H1 (cell line): ENCODE measurements at regions not wholly inside any gene's neighbourhood (a gene's known extent, or its start where the extent isn't known, plus 50 kb on each side); places are given as distances from the start of the nearest gene placed in this dataset.

Source experiments
- BRCA1 ChIP-seq: IDR thresholded peaks from 2 replicates; pipeline ENCODE4 v1.6.1; 2012; ENCODE audit warnings: low read depth, low read length, improper control_type of control experiment
- GABPA ChIP-seq: IDR thresholded peaks from 2 replicates; pipeline ENCODE4 v1.6.1; 2011; ENCODE audit warnings: mild to moderate bottlenecking, low read length, moderate library complexity, borderline replicate concordance; ENCODE audit not compliant: insufficient read depth
- MAFK ChIP-seq: IDR thresholded peaks from 2 replicates; pipeline ENCODE4 v1.6.1; 2012; ENCODE audit warnings: low read depth, mild to moderate bottlenecking, improper control_type of control experiment, low read length
- NANOG ChIP-seq: IDR thresholded peaks from 2 replicates; pipeline ENCODE4 v1.6.1; 2011; ENCODE audit warnings: low read length, low read depth, mild to moderate bottlenecking, inconsistent platforms; ENCODE audit not compliant: insufficient read depth, poor library complexity, severe bottlenecking
- SIN3A ChIP-seq, 2 experiments: IDR thresholded peaks in 1 of 2; conservative IDR thresholded peaks in 1 of 2; 2 replicates each; pipeline ENCODE4 v1.6.1; 2011 to 2012; ENCODE audit warnings: low read length in 2 of 2, improper control_type of control experiment in 1 of 2, low read depth in 1 of 2, mild to moderate bottlenecking in 1 of 2
- SP1 ChIP-seq: IDR thresholded peaks from 2 replicates; pipeline ENCODE4 v1.6.1; 2011; ENCODE audit warnings: low read depth, low read length
- TAF7 ChIP-seq: optimal IDR thresholded peaks from 2 replicates; pipeline ENCODE3; 2011; ENCODE audit warnings: low read depth, mild to moderate bottlenecking, inconsistent platforms, low read length, moderate library complexity, borderline replicate concordance
- TF ChIP-seq, protein P1 (sequence below): fragments of 300-600 bp; sonication (generic); IDR thresholded peaks from 2 replicates; pipeline ENCODE4 v1.7.1; 2012; ENCODE audit warnings: low read length, moderate library complexity, mild to moderate bottlenecking, inconsistent platforms; ENCODE audit not compliant: insufficient replicate concordance

DNA sequence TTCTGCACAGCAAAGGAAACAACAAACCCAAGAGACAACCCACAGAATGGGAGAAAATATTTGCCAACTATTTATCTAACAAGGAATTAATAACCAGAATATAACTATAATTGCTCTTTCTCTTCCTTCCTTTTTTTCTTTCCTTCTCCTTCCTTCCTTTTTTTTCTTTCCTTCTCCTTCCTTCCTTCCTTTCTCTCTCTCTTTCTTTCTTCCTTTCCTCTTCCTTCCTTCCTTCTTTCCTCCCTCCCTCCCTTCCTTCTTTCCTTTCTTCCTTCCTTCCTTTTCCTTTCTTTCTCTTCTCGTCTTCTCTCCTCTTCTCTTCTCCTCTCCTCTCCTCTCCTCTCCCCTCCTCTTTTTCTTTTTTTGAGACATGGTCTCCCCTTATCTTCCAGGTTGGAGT, 345.4 kb upstream of the ARRDC4 start (continued):
- TF ChIP-seq, protein P1, sequence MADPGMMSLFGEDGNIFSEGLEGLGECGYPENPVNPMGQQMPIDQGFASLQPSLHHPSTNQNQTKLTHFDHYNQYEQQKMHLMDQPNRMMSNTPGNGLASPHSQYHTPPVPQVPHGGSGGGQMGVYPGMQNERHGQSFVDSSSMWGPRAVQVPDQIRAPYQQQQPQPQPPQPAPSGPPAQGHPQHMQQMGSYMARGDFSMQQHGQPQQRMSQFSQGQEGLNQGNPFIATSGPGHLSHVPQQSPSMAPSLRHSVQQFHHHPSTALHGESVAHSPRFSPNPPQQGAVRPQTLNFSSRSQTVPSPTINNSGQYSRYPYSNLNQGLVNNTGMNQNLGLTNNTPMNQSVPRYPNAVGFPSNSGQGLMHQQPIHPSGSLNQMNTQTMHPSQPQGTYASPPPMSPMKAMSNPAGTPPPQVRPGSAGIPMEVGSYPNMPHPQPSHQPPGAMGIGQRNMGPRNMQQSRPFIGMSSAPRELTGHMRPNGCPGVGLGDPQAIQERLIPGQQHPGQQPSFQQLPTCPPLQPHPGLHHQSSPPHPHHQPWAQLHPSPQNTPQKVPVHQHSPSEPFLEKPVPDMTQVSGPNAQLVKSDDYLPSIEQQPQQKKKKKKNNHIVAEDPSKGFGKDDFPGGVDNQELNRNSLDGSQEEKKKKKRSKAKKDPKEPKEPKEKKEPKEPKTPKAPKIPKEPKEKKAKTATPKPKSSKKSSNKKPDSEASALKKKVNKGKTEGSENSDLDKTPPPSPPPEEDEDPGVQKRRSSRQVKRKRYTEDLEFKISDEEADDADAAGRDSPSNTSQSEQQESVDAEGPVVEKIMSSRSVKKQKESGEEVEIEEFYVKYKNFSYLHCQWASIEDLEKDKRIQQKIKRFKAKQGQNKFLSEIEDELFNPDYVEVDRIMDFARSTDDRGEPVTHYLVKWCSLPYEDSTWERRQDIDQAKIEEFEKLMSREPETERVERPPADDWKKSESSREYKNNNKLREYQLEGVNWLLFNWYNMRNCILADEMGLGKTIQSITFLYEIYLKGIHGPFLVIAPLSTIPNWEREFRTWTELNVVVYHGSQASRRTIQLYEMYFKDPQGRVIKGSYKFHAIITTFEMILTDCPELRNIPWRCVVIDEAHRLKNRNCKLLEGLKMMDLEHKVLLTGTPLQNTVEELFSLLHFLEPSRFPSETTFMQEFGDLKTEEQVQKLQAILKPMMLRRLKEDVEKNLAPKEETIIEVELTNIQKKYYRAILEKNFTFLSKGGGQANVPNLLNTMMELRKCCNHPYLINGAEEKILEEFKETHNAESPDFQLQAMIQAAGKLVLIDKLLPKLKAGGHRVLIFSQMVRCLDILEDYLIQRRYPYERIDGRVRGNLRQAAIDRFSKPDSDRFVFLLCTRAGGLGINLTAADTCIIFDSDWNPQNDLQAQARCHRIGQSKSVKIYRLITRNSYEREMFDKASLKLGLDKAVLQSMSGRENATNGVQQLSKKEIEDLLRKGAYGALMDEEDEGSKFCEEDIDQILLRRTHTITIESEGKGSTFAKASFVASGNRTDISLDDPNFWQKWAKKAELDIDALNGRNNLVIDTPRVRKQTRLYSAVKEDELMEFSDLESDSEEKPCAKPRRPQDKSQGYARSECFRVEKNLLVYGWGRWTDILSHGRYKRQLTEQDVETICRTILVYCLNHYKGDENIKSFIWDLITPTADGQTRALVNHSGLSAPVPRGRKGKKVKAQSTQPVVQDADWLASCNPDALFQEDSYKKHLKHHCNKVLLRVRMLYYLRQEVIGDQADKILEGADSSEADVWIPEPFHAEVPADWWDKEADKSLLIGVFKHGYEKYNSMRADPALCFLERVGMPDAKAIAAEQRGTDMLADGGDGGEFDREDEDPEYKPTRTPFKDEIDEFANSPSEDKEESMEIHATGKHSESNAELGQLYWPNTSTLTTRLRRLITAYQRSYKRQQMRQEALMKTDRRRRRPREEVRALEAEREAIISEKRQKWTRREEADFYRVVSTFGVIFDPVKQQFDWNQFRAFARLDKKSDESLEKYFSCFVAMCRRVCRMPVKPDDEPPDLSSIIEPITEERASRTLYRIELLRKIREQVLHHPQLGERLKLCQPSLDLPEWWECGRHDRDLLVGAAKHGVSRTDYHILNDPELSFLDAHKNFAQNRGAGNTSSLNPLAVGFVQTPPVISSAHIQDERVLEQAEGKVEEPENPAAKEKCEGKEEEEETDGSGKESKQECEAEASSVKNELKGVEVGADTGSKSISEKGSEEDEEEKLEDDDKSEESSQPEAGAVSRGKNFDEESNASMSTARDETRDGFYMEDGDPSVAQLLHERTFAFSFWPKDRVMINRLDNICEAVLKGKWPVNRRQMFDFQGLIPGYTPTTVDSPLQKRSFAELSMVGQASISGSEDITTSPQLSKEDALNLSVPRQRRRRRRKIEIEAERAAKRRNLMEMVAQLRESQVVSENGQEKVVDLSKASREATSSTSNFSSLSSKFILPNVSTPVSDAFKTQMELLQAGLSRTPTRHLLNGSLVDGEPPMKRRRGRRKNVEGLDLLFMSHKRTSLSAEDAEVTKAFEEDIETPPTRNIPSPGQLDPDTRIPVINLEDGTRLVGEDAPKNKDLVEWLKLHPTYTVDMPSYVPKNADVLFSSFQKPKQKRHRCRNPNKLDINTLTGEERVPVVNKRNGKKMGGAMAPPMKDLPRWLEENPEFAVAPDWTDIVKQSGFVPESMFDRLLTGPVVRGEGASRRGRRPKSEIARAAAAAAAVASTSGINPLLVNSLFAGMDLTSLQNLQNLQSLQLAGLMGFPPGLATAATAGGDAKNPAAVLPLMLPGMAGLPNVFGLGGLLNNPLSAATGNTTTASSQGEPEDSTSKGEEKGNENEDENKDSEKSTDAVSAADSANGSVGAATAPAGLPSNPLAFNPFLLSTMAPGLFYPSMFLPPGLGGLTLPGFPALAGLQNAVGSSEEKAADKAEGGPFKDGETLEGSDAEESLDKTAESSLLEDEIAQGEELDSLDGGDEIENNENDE: no peak
- TF ChIP-seq BRCA1 (no peak), NANOG (no peak), GABPA (no peak), TAF7 (no peak), SIN3A (conservative IDR thresholded peaks at IDR 0.05 in 1 of 2, IDR thresholded peaks at IDR 0.05 in 1 of 2; ENCODE audit: low read depth in 1 of 2, low read length in 2 of 2) (no peak), MAFK (no peak), SP1 (no peak)
